COR-L47 (cell line): ENCODE measurements at regions not wholly inside any gene's neighbourhood (a gene's known extent, or its start where the extent isn't known, plus 50 kb on each side); places are given as distances from the start of the nearest gene placed in this dataset.

Experiments
- DNase-seq: peaks from one replicate; lab custom pipeline; 2025; lab: John Stamatoyannopoulos, UW

GRCh38 chr11:76276781-76277155 is 70.5 kb upstream of the WNT11 start:
- DNase-seq, result no peak

DNA sequence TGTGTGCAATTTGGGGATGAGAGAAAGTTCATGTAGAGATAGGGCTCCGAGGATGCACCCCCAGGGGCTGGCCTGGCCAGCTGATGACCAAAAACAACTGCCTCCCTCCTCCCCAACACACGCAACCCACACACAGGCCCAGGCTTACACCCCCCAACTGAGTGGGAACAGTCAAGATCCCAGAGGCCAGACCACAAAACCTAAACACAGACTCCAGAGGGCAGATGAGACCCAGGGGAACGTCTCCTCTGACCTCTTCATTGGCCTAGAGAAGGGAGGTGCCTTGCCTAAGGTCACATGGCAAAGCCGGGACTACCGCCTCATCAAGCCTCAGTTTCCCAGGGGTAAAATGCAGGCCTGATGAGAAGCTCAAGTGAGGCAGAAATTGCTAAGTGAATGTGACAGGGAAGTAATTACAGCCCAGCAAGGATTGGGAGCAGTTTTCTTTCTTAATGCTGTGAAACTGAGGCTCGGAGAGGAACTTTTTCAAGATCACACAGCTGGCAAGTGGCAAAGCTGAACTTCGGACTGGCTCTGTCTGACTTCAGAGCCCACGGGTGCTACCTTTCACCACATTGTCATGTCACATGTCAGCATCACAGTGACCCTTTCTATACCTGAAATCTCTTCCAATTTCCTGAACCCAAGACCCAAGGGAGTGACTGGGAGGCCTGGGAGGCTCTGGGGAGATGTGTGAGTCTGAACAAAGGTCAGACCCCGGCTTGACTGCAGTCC is 69.9 kb upstream of the WNT11 start:
- DNase-seq, result no peak

DNA sequence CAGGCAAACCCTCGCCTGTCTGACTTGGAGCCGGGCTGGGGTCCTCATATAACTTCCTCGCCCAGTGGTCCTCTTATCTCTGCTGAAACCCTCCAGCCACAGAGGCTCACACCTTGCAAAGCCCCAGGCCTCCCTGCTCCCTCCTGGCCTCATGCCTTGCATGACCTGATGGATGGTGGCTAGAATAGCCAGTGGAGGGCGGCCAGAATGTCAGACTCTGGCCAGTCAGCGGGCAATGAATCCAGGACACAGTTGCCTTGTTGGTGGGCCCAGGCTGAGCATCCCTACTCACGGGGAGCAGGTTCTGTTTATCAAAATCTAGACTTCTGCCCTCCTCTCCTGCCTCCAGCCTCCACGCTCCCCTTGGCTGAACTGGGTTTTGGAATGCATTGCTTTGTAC is 69.1 kb upstream of the WNT11 start:
- no peak for DNase-seq

DNA sequence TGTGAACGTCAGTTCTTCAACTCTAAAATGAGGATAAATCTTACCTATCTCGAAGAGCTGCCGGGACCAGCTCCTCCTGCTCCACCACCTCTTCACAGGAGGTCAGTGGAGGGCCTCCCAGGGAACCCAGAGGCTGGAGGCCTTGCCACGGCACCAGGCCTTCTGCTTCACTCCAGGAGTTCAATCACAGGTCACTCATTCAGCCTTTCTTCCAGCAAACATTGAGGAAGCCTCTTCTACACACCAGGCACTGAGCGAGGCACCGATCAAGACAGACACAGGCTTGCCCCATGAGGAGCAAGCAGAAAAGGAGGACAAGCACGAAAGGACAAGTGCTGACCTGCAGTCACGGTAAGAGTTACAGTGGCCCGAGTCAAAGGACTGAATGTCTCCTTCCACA is 64.8 kb upstream of the WNT11 start:
- no peak for DNase-seq

GRCh38 chr11:76270389-76270788 is 64.1 kb upstream of the WNT11 start:
- peak; percentile 13 for DNase-seq

- no peak for DNase-seq
Measured at GRCh38 chr11:76269661-76270261, 63.5 kb upstream of the WNT11 start.

- DNase-seq, result no peak
Measured at GRCh38 chr11:76269247-76269646, 62.9 kb upstream of the WNT11 start.

DNA sequence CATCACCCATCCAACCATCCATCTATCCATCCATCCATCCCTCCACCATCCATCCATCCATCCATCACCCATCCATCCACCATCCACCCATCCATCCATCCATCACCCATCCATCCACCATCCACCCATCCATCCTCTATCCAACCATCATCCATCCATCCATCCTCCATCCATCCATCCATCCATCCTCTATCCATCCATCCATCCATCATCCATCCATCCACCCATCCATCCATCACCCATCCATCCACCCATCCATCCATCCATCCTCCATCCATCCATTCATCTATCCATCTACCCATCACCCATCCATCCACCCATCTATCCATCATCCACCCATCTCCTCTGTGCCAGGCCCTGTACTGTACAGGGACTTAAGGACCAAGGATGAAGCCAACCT is 62.2 kb upstream of the WNT11 start:
- DNase-seq, result no peak

GRCh38 chr11:76267556-76267955 is 61.3 kb upstream of the WNT11 start:
- DNase-seq, result no peak

- no peak for DNase-seq
Measured at GRCh38 chr11:76266286-76267100, 60.2 kb upstream of the WNT11 start.

GRCh38 chr11:76265771-76266241 is 59.5 kb upstream of the WNT11 start:
- no peak for DNase-seq

DNA sequence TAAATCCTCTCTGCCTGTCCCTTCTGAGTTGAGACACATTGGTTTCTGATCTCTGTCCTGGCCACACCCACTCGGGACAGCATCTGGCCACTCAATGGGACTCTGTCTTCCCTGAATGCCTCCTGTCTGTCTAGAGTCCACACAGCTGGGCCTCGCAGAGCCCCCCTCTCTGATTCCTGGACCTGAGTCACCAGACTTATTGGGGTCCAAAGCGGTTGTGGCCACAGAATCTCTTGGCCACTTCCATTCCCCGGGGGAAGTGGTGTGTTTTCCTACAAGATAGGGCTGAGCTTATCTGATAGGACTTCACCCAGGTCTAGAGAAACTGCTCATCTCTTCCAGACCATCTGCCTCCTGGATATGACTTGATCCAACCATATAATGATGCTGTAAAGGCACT is 57.4 kb upstream of the WNT11 start:
- no peak for DNase-seq

- no peak for DNase-seq
Measured at GRCh38 chr11:76263166-76263565, 56.9 kb upstream of the WNT11 start.

DNA sequence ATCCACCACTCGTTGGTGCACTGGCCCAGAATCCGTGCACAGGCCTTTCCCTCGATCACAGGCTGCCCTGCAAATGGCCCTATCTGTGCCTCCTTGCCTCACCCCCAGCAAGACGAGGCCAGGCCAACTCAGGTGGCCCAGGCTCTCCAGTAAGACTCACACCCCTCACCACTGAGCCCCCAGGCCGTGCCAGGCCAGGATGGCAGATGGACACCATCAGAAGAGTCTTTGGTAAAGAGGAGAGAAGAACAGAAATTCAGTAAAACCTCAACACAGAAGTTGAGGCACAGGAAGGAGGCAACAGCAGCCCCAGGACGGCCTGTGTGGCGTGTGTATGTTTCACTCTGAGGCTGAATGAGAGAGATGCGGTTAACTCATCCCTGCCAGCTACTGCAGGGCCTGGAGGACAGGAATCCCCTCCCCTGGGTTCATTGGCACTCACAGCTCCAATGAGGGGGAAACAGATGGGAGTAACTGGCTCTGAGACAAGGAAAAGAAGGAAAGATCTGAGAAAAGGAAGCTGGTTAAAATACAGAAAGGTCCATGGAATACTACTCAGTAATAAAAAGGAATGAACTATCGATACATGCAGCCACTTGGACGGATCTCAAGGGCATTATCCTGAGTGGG is 54.1 kb upstream of the WNT11 start:
- no peak for DNase-seq

GRCh38 chr11:76259299-76259908 is 53.1 kb upstream of the WNT11 start:
- no peak for DNase-seq

DNA sequence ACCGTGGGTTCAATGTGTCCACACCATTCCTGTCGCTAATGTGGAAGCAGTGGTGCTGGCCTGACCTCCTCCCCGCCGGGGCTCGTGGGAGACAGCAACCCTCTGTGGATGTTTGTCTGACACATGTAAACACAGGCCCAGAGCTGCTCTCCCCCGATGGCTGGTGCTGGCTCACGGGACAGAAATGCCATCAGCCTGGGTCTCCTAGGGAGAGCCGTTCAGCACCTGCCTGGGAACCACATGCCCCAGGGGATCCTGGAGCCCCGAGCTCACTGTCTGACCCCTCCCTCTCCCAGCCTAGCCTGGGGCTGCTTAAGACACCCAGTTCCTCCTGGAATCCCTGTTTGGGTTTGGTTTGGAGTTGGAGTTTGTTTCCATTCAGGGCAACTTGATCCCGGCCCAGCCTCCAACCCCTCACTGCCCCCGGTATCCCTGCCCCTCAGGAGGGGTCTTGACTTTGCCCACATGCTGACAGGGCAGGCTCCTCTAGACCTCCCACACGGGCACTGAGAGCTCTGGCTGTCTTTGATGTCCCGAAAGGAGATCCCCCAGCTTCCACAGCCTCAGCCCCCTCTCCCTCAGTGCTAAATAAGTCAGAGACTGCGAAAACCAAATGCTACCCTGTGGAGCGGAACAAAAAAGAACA is 50.9 kb upstream of the WNT11 start:
- DNase-seq, result no peak

GRCh38 chr11:76256448-76256847 is 50.1 kb upstream of the WNT11 start:
- DNase-seq, result no peak
